ENCODE measurements at regions not wholly inside any gene's neighbourhood (a gene's known extent, or its start where the extent isn't known, plus 50 kb on each side); places are given as distances from the start of the nearest gene placed in this dataset.

DNA sequence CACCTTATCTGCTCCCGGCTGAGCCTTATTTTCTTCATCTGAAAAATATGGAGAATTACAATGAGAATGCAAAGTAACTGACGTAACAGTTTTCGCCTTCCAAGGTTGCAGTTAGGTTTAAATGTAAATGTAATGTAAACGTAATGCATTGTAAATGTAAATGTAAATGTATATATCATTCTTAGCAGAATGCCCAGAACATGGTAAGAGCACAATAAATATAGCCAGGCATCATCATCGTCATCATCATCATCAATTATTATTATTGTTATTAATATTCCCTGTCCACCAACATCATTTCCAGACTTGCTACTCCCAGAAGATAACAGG is 770.0 kb downstream of the MED13L start:
- TF ChIP-seq, protein P1, sequence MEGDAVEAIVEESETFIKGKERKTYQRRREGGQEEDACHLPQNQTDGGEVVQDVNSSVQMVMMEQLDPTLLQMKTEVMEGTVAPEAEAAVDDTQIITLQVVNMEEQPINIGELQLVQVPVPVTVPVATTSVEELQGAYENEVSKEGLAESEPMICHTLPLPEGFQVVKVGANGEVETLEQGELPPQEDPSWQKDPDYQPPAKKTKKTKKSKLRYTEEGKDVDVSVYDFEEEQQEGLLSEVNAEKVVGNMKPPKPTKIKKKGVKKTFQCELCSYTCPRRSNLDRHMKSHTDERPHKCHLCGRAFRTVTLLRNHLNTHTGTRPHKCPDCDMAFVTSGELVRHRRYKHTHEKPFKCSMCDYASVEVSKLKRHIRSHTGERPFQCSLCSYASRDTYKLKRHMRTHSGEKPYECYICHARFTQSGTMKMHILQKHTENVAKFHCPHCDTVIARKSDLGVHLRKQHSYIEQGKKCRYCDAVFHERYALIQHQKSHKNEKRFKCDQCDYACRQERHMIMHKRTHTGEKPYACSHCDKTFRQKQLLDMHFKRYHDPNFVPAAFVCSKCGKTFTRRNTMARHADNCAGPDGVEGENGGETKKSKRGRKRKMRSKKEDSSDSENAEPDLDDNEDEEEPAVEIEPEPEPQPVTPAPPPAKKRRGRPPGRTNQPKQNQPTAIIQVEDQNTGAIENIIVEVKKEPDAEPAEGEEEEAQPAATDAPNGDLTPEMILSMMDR (IDR thresholded peaks at IDR 0.05) = no peak
- no peak for TF ChIP-seq POLR2A (IDR thresholded peaks at IDR 0.05)
